ENCODE measurements at regions not wholly inside any gene's neighbourhood (a gene's known extent, or its start where the extent isn't known, plus 50 kb on each side); places are given as distances from the start of the nearest gene placed in this dataset.

- DNase-seq (ENCODE audit: low read depth, low spot score) (no peak), FAIRE-seq (no peak)
- no peak overlapping the region for H3K9ac ChIP-seq (replicated peaks; ENCODE audit: extremely low read depth, insufficient read depth, low read length)
- no peaks in the 10 kb centered on the region for H3K27me3 ChIP-seq (ENCODE audit: control insufficient read depth in 2 of 2, insufficient read depth in 2 of 2, low read length in 2 of 2)
- CTCF ChIA-PET, result no interaction called here
- no peaks in the 10 kb centered on the region for H3K36me3 ChIP-seq (ENCODE audit: control insufficient read depth in 2 of 2, extremely low read depth in 1 of 2, insufficient read depth in 2 of 2, low read length in 2 of 2)
- H3K4me1 ChIP-seq (ENCODE audit: control insufficient read depth, extremely low read depth, insufficient read depth, low read length), result no peaks in the 10 kb centered on the region
- H2AFZ ChIP-seq (ENCODE audit: low read depth, low read length), result no peak overlapping the region
- no peak overlapping the region for H3K4me2 ChIP-seq (ENCODE audit: insufficient read depth, low read length)
- no peaks in the 10 kb centered on the region for H4K20me1 ChIP-seq (replicated peaks; ENCODE audit: control insufficient read depth, extremely low read depth, insufficient read depth, low read length)
- intact Hi-C loops (cut with micrococcal nuclease), result no loop called here
- no TSS peak for BruUV-seq (replicated peaks)
- no peaks in the 10 kb centered on the region for H3K79me2 ChIP-seq (ENCODE audit: control insufficient read depth, insufficient read depth, low read length)
- H3K27ac ChIP-seq (ENCODE audit: insufficient read depth, low read depth, low read length), result no peak overlapping the region
- peaks cover 7% of the 10 kb centered on the region for H3K9me3 ChIP-seq (replicated peaks; ENCODE audit: control insufficient read depth, insufficient read depth, low read length)
- no peak overlapping the region for H3K4me3 ChIP-seq (replicated peaks in 1 of 3; ENCODE audit: insufficient read depth in 1 of 3, low read depth in 1 of 3, low read length in 3 of 3)
- no peaks in the 10 kb centered on the region for H3K9me1 ChIP-seq (replicated peaks; ENCODE audit: control insufficient read depth, extremely low read depth, insufficient read depth, low read length)
- dilution Hi-C loops (cut with MboI; ENCODE audit: extremely low pct_ligation_motif_present, low sequenced_read_pairs), result no loop called here
- POLR2A ChIA-PET, result no interaction called here
- no peak for TF ChIP-seq JUN (IDR thresholded peaks at IDR 0.05; ENCODE audit: borderline replicate concordance, insufficient read depth, insufficient read length, low read depth)
- TF ChIP-seq GATA2 (IDR thresholded peaks at IDR 0.05; ENCODE audit: insufficient read depth, insufficient read length, low read depth, low read length), result no peak
- no peak for TF ChIP-seq EZH2 (IDR thresholded peaks at IDR 0.05; ENCODE audit: borderline replicate concordance, low read depth, low read length, severe bottlenecking)
- TF ChIP-seq CTCF (IDR thresholded peaks at IDR 0.05; ENCODE audit: extremely low read depth in 1 of 2, insufficient read depth in 1 of 2, low read depth in 1 of 2, low read length in 2 of 2), result no peak
- no peak for TF ChIP-seq MYC (IDR thresholded peaks at IDR 0.05; ENCODE audit: low read depth, low read length)
- no peak for TF ChIP-seq POLR2A (IDR thresholded peaks at IDR 0.05; ENCODE audit: low read depth, low read length)
- no peak for TF ChIP-seq MAX (IDR thresholded peaks at IDR 0.05; ENCODE audit: insufficient read depth, insufficient read length)
- no peak for TF ChIP-seq POLR2AphosphoS5 (IDR thresholded peaks at IDR 0.05; ENCODE audit: insufficient read depth, low read depth, low read length)
- TF ChIP-seq FOS (IDR thresholded peaks at IDR 0.05; ENCODE audit: borderline replicate concordance, insufficient read depth, low read length), result no peak
Measured at GRCh38 chr19:28010656-28011055, 1202.3 kb downstream of the UQCRFS1 start.

All from endothelial cell of umbilical vein (primary cell).